Suprapubic skin (tissue), 3 donors: ENCODE measurements at regions not wholly inside any gene's neighbourhood (a gene's known extent, or its start where the extent isn't known, plus 50 kb on each side); places are given as distances from the start of the nearest gene placed in this dataset.

ENCODE experiments used
- EP300 ChIP-seq: sonication (generic); formaldehyde crosslinking; IDR thresholded peaks from one replicate; pipeline ENCODE4 v1.6.1; 2017; ENCODE audit warnings: antibody characterized with exemption
- TF ChIP-seq, protein P1 (sequence below), 2 donors: fragments of 200-600 bp in 1 of 2; fragments of 450-650 bp in 1 of 2; sonication (generic) in 1 of 2; IDR thresholded peaks; one replicate each; pipeline ENCODE4 v1.5.1; 2016 to 2019; ENCODE audit warnings: antibody characterized with exemption in 2 of 2, mild to moderate bottlenecking in 1 of 2, moderate library complexity in 1 of 2

DNA sequence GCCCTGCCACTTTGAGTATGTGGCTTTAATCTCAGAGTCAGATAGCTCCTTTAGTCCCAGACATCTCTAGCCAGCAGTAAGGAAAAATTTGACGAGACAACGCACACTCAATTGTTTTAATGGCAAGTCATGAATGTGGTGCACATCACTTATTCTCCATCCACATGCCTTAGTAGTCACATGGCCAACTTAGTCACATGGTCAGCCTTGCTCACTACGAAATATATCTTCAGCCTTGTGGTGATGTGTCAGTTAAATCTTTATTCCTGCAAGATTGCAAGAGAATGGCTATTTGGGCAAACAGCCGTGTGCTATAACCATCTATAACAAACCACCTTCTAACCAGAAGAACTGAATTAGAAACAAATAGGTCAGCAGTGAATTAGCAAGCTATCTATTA is 871.1 kb upstream of the CELF2 start:
- no peak for TF ChIP-seq EP300
- TF ChIP-seq, protein P1, sequence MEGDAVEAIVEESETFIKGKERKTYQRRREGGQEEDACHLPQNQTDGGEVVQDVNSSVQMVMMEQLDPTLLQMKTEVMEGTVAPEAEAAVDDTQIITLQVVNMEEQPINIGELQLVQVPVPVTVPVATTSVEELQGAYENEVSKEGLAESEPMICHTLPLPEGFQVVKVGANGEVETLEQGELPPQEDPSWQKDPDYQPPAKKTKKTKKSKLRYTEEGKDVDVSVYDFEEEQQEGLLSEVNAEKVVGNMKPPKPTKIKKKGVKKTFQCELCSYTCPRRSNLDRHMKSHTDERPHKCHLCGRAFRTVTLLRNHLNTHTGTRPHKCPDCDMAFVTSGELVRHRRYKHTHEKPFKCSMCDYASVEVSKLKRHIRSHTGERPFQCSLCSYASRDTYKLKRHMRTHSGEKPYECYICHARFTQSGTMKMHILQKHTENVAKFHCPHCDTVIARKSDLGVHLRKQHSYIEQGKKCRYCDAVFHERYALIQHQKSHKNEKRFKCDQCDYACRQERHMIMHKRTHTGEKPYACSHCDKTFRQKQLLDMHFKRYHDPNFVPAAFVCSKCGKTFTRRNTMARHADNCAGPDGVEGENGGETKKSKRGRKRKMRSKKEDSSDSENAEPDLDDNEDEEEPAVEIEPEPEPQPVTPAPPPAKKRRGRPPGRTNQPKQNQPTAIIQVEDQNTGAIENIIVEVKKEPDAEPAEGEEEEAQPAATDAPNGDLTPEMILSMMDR (IDR thresholded peaks at IDR 0.05): no peak
